ENCODE measurements at regions not wholly inside any gene's neighbourhood (a gene's known extent, or its start where the extent isn't known, plus 50 kb on each side); places are given as distances from the start of the nearest gene placed in this dataset.
A peak's percentile ranks its signal among the peaks of the same experiment; 100 is the strongest.

DNA sequence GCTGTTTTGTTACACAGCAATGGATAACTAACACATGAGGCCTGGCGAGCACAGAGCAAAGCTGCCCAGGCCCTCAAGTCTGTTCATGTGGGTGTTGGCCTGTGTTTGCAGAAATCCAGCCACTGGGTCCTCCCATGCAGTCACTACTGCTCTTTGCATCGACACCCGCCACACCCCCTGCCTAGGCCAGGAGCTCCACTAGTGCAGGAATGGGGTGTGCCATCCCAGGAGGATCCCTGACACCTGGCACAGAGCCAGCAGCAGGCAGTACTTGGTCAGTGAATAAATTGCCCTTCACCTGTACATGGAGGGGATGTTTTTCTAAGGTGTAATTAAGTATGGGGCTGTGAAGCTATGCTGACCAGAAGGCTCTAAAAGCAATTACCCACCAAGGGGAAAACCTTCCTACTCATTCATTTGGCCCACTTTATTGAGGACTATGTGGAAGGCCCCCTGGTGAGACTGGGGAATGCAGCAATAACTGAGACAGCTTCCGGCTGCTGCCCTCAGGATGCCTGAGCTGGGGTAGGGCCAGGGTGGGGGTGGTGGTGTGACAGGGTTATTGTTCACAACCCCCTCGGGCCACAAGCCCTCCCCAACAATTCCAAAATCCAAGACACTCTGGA is 160.8 kb downstream of the CRYBB2 start:
- Mint-ChIP-seq H3K27me3 (ENCODE audit: low read depth) (no peaks in the 10 kb centered on the region), H3K36me3 (ENCODE audit: low read depth) (peaks cover 38% of the 10 kb centered on the region), H3K4me1 (ENCODE audit: low read depth) (no peaks in the 10 kb centered on the region), H3K4me3 (ENCODE audit: low read depth) (no peak overlapping the region), H3K27ac (no peak overlapping the region), H3K9me3 (no peaks in the 10 kb centered on the region)
- DNase-seq (ENCODE audit: low spot score): no peak
- intact Hi-C loops (cut with micrococcal nuclease): no loop called here

DNA sequence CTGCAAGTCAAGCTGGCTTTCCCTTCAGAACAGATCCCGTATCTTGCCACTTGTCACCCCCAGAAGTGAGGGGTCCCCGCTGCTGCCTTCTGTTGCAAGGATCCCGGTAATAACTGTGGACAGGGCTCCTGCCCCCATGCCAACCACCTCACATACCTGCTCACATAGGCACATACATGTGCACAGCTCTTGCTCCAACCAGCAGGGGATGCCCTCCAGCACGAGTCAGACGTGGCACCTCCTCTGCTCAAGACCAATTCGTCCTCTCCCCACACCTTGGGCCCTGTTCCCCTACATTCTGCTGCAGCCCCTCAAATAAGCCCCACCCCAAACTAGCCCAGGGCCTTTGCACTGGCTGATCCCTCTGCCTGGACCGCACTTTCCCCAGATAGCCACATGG is 163.3 kb downstream of the CRYBB2 start:
- Mint-ChIP-seq H3K9me3 (no peaks in the 10 kb centered on the region), H3K4me1 (ENCODE audit: low read depth) (peaks cover 22% of the 10 kb centered on the region), H3K4me3 (ENCODE audit: low read depth) (no peak overlapping the region), H3K27ac (no peak overlapping the region), H3K27me3 (ENCODE audit: low read depth) (no peaks in the 10 kb centered on the region), H3K36me3 (ENCODE audit: low read depth) (peaks cover 22% of the 10 kb centered on the region)
- DNase-seq (ENCODE audit: low spot score): no peak
- intact Hi-C loops (cut with micrococcal nuclease): no loop called here

DNA sequence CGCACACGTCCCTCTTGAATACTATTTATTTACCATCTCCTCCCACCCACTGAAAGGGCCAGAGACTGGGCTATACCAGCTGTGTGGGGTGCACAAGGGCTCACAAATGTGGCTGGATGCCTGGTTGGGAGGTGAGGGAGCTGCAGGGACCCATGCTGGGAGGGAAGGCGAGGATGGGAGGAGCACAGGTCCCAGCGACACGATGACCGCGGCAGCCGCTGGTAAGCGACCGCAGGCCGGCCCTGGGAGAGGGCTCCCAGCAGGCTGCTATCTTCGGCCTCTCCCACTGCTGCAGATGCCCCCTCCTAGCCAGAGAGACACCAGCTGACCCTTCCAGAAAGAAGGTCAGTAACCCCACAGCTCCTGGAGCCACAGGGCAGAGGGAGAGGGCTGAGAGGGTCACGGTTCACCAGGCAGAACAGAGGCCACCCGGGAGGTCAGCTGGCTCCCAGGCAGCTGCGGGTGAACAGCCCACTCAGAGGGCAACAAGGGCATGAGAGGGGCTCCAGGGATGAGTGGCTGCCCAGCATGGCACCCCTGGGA is 163.9 kb downstream of the CRYBB2 start:
- Mint-ChIP-seq H3K36me3 (ENCODE audit: low read depth) (peaks cover 22% of the 10 kb centered on the region), H3K27ac (no peak overlapping the region), H3K4me1 (ENCODE audit: low read depth) (peaks cover 27% of the 10 kb centered on the region), H3K9me3 (no peaks in the 10 kb centered on the region), H3K27me3 (ENCODE audit: low read depth) (no peaks in the 10 kb centered on the region), H3K4me3 (ENCODE audit: low read depth) (no peak overlapping the region)
- no peak for DNase-seq (ENCODE audit: low spot score)
- intact Hi-C loops (cut with micrococcal nuclease): no loop called here

DNA sequence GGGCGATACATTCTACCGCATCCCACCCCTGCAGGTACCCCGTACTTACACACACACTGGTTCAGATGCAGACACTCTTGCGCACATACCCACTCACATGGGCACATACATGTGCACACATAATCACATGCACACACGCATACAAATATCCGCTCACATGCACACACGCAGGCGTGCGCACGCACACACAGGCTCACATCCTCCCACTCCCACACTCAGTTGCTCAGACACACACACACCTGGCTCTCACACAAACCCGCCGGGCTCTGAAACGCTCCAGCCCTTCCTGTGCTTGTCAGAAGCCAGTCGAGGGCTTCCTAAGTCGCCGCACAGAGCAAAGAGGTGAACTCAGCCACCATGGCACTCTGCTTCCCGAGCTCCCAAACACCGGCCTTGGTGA is 164.5 kb downstream of the CRYBB2 start:
- intact Hi-C loops (cut with micrococcal nuclease): no loop called here
- Mint-ChIP-seq H3K4me3 (ENCODE audit: low read depth) (no peak overlapping the region), H3K4me1 (ENCODE audit: low read depth) (peaks cover 33% of the 10 kb centered on the region), H3K27me3 (ENCODE audit: low read depth) (no peaks in the 10 kb centered on the region), H3K27ac (no peak overlapping the region), H3K9me3 (no peaks in the 10 kb centered on the region), H3K36me3 (ENCODE audit: low read depth) (peaks cover 22% of the 10 kb centered on the region)
- DNase-seq (ENCODE audit: low spot score): no peak

DNA sequence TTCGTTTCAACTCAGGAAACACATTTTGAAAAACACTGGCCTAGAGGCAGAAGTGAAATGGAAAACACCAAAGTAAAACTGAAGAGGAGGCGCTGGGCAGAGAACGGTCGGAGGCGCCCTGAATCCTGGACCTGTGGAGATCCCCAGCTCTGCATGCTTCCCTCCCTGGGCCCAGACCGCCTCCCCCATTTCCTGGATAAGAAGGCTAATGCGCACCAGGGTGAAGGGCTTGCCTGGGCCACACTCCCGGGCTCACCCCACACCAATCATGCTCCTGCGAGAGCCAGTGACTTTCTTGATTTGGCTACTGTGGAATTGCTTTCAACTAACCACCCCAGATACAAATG is 167.1 kb downstream of the CRYBB2 start:
- H3K4me3 Mint-ChIP-seq (ENCODE audit: low read depth): peak overlapping the region; percentile 2
- intact Hi-C loops (cut with micrococcal nuclease): no loop called here
- H3K27me3 Mint-ChIP-seq (ENCODE audit: low read depth): no peaks in the 10 kb centered on the region
- peaks cover under 1% of the 10 kb centered on the region for H3K36me3 Mint-ChIP-seq (ENCODE audit: low read depth)
- no peak for DNase-seq (ENCODE audit: low spot score)
- H3K9me3 Mint-ChIP-seq: no peaks in the 10 kb centered on the region
- H3K27ac Mint-ChIP-seq: peak overlapping the region; percentile 46
- H3K4me1 Mint-ChIP-seq (ENCODE audit: low read depth): peaks cover 50% of the 10 kb centered on the region

DNA sequence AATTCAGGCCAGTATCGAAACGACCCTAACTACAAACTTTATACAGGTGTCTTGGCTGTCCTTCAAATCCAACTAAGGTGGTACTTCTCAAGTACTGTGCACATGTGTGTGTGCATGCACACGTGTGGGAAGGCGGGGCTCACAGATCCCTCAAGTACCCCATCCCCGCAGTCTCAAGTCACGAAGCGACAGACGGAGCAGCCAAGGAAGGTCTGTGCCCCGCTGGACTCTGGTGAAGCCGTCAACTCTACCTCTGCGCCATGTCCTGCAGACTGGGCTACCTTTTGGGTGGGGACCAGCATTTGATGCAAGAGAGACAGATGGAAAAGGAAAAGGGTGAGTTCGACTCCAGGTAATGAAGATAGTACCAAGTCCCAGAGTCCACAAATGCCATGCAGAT is 169.0 kb downstream of the CRYBB2 start:
- H3K4me3 Mint-ChIP-seq (ENCODE audit: low read depth): no peak overlapping the region
- no peaks in the 10 kb centered on the region for H3K27me3 Mint-ChIP-seq (ENCODE audit: low read depth)
- no peaks in the 10 kb centered on the region for H3K9me3 Mint-ChIP-seq
- H3K27ac Mint-ChIP-seq: no peak overlapping the region
- H3K4me1 Mint-ChIP-seq (ENCODE audit: low read depth): peaks cover 50% of the 10 kb centered on the region
- DNase-seq (ENCODE audit: low spot score): no peak
- intact Hi-C loops (cut with micrococcal nuclease): no loop called here
- H3K36me3 Mint-ChIP-seq (ENCODE audit: low read depth): no peaks in the 10 kb centered on the region

DNA sequence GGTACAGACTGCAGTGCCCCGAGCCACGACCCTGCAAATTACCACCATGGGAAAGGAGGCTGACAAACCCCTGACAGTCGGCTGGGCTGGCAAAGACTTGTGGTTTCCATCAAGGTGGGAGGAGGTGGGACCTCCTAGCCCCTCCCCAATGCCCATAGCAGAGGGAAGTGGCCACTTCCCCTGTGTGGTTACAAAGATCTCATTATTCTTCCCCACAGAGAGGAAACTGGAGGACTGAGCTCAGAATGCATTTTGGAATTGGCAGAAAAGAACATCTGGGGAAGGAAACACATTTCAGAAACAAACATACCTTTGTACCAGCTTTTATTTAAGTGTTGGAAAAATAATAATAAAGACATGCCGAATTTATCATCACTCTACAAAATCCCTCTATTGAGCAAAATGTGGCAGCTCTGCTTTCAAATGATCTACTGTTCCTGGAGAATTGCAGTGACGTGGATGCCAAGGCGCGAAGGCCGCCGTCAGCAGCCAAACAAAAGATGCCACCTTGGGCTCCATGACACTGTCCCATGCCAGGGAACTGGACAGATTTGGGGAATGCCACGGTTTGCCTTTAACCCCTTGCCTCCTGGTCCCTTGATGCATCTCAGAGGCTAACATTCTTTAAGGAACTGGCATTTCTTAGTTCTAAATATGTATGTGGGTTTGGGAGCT is 169.6 kb downstream of the CRYBB2 start:
- Mint-ChIP-seq H3K9me3 (no peaks in the 10 kb centered on the region), H3K27ac (no peak overlapping the region), H3K36me3 (ENCODE audit: low read depth) (no peaks in the 10 kb centered on the region), H3K27me3 (ENCODE audit: low read depth) (no peaks in the 10 kb centered on the region), H3K4me1 (ENCODE audit: low read depth) (peaks cover 50% of the 10 kb centered on the region), H3K4me3 (ENCODE audit: low read depth) (peak overlapping the region; percentile 21)
- intact Hi-C loops (cut with micrococcal nuclease): no loop called here
- DNase-seq (ENCODE audit: low spot score): no peak

DNA sequence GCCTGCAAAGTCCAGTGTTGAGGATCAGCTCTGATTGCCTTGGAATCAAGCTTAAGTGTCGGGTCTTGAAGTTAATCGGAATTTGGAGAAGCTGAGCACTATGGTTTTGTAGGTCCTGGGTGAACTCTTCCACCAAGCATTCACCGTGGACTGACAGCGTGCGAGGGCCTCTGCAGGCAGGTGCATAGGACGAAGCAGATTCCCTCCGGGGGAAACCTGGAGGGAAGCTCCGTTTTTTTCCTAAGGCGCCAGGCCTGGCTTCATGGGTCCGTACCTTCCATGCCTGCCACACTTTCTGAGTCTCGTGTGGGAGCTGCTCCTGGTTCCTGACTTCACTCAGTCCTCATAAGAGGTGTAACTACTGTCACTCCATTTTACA is 170.1 kb downstream of the CRYBB2 start:
- H3K4me3 Mint-ChIP-seq (ENCODE audit: low read depth): no peak overlapping the region
- H3K4me1 Mint-ChIP-seq (ENCODE audit: low read depth): peaks cover 50% of the 10 kb centered on the region
- H3K27ac Mint-ChIP-seq: no peak overlapping the region
- H3K9me3 Mint-ChIP-seq: no peaks in the 10 kb centered on the region
- intact Hi-C loops (cut with micrococcal nuclease): no loop called here
- no peaks in the 10 kb centered on the region for H3K36me3 Mint-ChIP-seq (ENCODE audit: low read depth)
- no peaks in the 10 kb centered on the region for H3K27me3 Mint-ChIP-seq (ENCODE audit: low read depth)
- no peak for DNase-seq (ENCODE audit: low spot score)

DNA sequence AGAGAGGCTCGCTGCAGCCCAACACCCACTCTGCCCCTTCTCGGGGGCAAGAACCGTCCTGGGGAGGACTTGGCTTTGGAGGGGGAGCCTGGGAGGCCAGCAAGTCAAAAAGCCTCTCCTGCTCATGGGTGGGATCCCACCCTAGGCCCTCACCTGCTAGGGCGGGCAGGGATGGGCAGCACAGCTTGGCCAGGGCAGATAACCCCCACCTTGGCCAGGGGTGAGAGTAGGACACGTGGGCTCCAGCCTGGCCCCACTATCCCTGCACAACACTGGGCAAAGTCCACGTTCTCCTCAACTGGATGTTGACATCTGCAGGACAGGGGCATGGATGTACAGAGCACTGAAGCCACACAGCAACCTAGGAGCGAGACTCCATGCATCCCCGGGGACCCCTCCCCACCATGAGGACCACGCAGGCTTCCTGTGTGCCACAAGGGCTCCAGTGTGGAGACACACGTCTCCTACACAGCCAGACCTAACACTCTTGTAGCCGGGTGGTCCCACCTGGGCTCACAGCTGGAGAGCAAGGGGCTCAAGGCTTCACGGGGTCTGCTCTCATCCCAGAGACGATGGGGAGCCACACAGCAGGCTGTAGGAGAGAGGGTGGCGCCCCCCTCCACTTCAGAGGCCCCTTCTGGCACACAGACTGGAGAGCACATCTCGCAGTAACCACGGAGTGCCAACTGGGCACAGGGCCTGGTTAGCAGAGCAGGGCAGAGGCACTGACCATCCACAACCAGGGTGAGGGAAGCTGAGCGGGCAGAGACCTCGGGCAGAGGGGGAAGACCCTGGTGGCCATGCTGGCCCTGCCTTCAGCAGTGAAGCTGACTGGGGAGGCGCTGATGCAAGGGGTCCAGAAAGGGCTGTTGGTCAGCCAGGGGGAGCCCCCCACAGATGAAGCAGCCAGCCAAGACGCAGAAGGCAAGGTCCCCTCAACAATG is 171.1 kb downstream of the CRYBB2 start:
- intact Hi-C loops (cut with micrococcal nuclease): no loop called here
- no peaks in the 10 kb centered on the region for H3K27me3 Mint-ChIP-seq (ENCODE audit: low read depth)
- no peak overlapping the region for H3K4me3 Mint-ChIP-seq (ENCODE audit: low read depth)
- no peaks in the 10 kb centered on the region for H3K9me3 Mint-ChIP-seq
- H3K36me3 Mint-ChIP-seq (ENCODE audit: low read depth): no peaks in the 10 kb centered on the region
- H3K27ac Mint-ChIP-seq: no peak overlapping the region
- no peak for DNase-seq (ENCODE audit: low spot score)
- peaks cover 54% of the 10 kb centered on the region for H3K4me1 Mint-ChIP-seq (ENCODE audit: low read depth)

DNA sequence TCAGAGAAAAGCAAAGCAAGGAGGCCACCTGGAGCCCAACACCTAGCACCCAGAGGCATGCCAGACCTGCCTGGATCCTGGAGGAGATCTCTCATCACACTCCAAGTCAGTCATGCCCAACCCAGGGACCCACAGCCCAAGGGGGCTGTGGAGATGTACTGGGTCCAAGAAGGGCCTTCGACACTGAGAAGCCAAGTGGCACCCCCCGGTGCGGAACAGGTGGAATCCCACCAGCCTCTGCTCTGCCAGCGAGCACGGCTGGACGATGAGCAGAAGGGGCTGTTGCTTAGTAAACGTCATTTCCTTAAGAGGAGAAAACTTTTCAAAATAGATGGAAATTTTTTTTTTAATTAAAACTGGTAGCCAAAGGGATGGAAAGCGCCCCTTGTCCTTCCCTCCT is 171.9 kb upstream of the GRK3 start:
- DNase-seq (ENCODE audit: low spot score): no peak
- H3K27ac Mint-ChIP-seq: no peak overlapping the region
- intact Hi-C loops (cut with micrococcal nuclease): no loop called here
- H3K4me3 Mint-ChIP-seq (ENCODE audit: low read depth): no peak overlapping the region
- H3K27me3 Mint-ChIP-seq (ENCODE audit: low read depth): no peaks in the 10 kb centered on the region
- H3K36me3 Mint-ChIP-seq (ENCODE audit: low read depth): peaks cover 7% of the 10 kb centered on the region
- H3K9me3 Mint-ChIP-seq: no peaks in the 10 kb centered on the region
- H3K4me1 Mint-ChIP-seq (ENCODE audit: low read depth): peaks cover 51% of the 10 kb centered on the region

DNA sequence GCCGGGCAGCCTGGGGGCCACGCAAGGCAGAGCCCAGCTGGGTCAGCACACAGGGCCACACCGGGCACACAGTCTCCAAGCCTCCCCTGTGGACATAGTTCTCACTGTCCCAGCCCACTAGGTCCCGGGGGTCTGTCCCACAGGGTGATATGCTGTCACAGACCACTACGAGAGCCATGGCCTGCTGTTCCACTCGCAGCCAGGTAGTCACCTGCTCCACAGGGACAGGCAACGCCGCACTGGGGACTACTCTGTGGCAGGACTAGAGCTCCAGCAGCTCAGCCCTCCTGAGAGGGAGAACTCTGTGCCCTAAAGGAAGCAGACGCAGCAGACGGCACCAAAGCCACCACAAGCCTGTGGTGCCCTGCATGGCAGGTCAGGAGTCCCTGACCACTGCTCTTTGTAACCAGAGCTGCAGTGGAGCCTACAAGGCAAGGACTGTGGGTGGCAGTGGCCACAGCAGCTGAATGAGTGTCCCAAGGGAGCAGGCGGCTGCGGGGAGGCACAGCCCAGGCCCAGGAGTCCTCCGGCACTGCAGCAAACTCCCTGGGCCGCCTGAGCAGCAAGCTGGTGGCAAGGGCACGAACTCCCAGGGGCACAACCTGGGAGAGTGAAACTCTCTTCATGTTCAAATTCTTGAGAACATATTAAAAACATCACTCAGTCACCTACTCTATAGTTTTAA is 171.2 kb upstream of the GRK3 start:
- no peaks in the 10 kb centered on the region for H3K9me3 Mint-ChIP-seq
- H3K4me3 Mint-ChIP-seq (ENCODE audit: low read depth): no peak overlapping the region
- no peak for DNase-seq (ENCODE audit: low spot score)
- peaks cover 48% of the 10 kb centered on the region for H3K4me1 Mint-ChIP-seq (ENCODE audit: low read depth)
- H3K27me3 Mint-ChIP-seq (ENCODE audit: low read depth): no peaks in the 10 kb centered on the region
- intact Hi-C loops (cut with micrococcal nuclease): no loop called here
- H3K27ac Mint-ChIP-seq: no peak overlapping the region
- peaks cover 7% of the 10 kb centered on the region for H3K36me3 Mint-ChIP-seq (ENCODE audit: low read depth)

DNA sequence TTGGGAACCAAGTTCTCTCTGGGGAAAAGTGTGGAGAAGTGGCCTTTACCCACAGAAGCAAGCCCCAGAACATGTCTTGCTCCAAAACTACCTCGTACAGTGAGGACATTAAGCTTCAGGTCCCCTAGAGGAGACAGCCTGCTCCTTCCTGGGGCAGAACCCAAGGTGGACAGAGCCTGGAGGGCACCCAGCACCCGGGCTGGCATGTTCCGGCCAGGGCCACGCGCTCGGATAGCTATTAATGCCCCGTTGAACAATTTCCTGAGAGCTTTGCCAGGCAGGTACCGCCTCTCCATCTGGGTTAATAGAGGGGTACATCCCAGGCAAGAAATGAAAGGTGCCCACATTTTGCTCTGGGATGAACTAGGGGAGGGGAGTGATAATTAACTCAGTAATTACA is 169.0 kb upstream of the GRK3 start:
- Mint-ChIP-seq H3K27me3 (ENCODE audit: low read depth) (no peaks in the 10 kb centered on the region), H3K27ac (no peak overlapping the region), H3K4me3 (ENCODE audit: low read depth) (no peak overlapping the region), H3K4me1 (ENCODE audit: low read depth) (peaks cover 40% of the 10 kb centered on the region), H3K9me3 (no peaks in the 10 kb centered on the region), H3K36me3 (ENCODE audit: low read depth) (peaks cover 7% of the 10 kb centered on the region)
- DNase-seq (ENCODE audit: low spot score): no peak
- intact Hi-C loops (cut with micrococcal nuclease): no loop called here
